B cell (primary cell): ENCODE measurements at regions not wholly inside any gene's neighbourhood (a gene's known extent, or its start where the extent isn't known, plus 50 kb on each side); places are given as distances from the start of the nearest gene placed in this dataset.

Experiments
- ATAC-seq: fragments of 200-7000 bp; cut with Tn5 transposase; one replicate; pipeline ENCODE4 v1.10.0; 2021; ENCODE audit warnings: low read depth, mild to moderate bottlenecking, moderate number of reproducible peaks, moderate library complexity
- CTCF ChIA-PET: fragments of 350-600 bp; sonication (Branson Sonifier 250); formaldehyde crosslinking; loops from one replicate; lab custom pipeline; 2021; ENCODE audit warnings: antibody characterized with exemption, inconsistent platforms; lab: Charles Lee
- POLR2A ChIA-PET: fragments of 350-600 bp; sonication (Branson Sonifier 250); formaldehyde crosslinking; loops from one replicate; lab custom pipeline; 2021; ENCODE audit warnings: antibody characterized with exemption; lab: Charles Lee
- DNase-seq: peaks from one replicate; pipeline ENCODE4 v3.0.0; 2013
- H2AFZ ChIP-seq: 2 replicates; pipeline ENCODE4 v1.6.1; 2012; ENCODE audit warnings: mild to moderate bottlenecking, low read depth, low read length; ENCODE audit not compliant: insufficient read depth, poor library complexity, severe bottlenecking
- H3K27ac ChIP-seq, 2 donors: 1 replicate in 1 of 2; 2 replicates in 1 of 2; pipeline ENCODE4 v1.5.1; 2012 to 2013; ENCODE audit warnings: low read length in 2 of 2, mild to moderate bottlenecking in 2 of 2, moderate library complexity in 1 of 2
- H3K27me3 ChIP-seq, 4 experiments: fragments of 200-600 bp in 1 of 4; sonication (generic) in 1 of 4; replicated peaks in 1 of 4; 1 replicate in 2 of 4; 2 replicates in 2 of 4; pipeline versions ENCODE4 v1.6.1 to v1.7.0; 2013 to 2016; ENCODE audit warnings: low read length in 3 of 4, mild to moderate bottlenecking in 2 of 4, mixed read lengths in 1 of 4, moderate library complexity in 1 of 4; ENCODE audit not compliant: insufficient read depth in 4 of 4, control insufficient read depth in 3 of 4; ENCODE audit errors: control extremely low read depth in 1 of 4
- H3K36me3 ChIP-seq, 2 experiments: replicated peaks in 1 of 2; 1 replicate in 1 of 2; 2 replicates in 1 of 2; pipeline versions ENCODE4 v1.6.1 to v1.7.1; 2013; ENCODE audit warnings: low read length in 1 of 2; ENCODE audit not compliant: insufficient read depth in 2 of 2, control insufficient read depth in 1 of 2; ENCODE audit errors: control extremely low read depth in 1 of 2, extremely low read depth in 1 of 2
- H3K4me1 ChIP-seq, 2 donors: fragments of 200-600 bp in 1 of 2; sonication (generic) in 1 of 2; 1 replicate in 1 of 2; 2 replicates in 1 of 2; pipeline versions ENCODE4 v1.5.1 to v1.6.1; 2013 to 2017; ENCODE audit warnings: low read length in 2 of 2; ENCODE audit not compliant: control insufficient read depth in 2 of 2, insufficient read depth in 2 of 2
- H3K4me2 ChIP-seq: replicated peaks from 2 replicates; pipeline ENCODE3; 2012; ENCODE audit warnings: mild to moderate bottlenecking, low read depth, low read length; ENCODE audit not compliant: poor library complexity, severe bottlenecking
- H3K4me3 ChIP-seq, 5 experiments: fragments of 200-600 bp in 1 of 5; sonication (generic) in 1 of 5; 1 replicate in 3 of 5; 2 replicates in 2 of 5; pipeline versions ENCODE4 v1.5.1 to v1.7.0; 2011 to 2016; ENCODE audit warnings: low read length in 4 of 5, mild to moderate bottlenecking in 4 of 5, low read depth in 2 of 5, control low read depth in 1 of 5, moderate library complexity in 1 of 5; ENCODE audit not compliant: insufficient read depth in 1 of 5; ENCODE audit errors: control extremely low read depth in 1 of 5, extremely low read depth in 1 of 5
- H3K79me2 ChIP-seq: fragments of 200-600 bp; sonication (generic); one replicate; pipeline ENCODE4 v1.6.0; 2016; ENCODE audit warnings: low read length; ENCODE audit not compliant: control insufficient read depth, insufficient read depth
- H3K9ac ChIP-seq: fragments of 200-600 bp; sonication (generic); 2 replicates; pipeline ENCODE4 v1.6.1; 2017; ENCODE audit warnings: mild to moderate bottlenecking, low read length, moderate library complexity
- H3K9me3 ChIP-seq, 3 donors: one replicate each; pipeline versions ENCODE4 v1.6.1 to v1.7.1; 2013; ENCODE audit warnings: low read length in 2 of 3; ENCODE audit not compliant: control insufficient read depth in 2 of 3, insufficient read depth in 1 of 3; ENCODE audit errors: control extremely low read depth in 1 of 3
- H4K20me1 ChIP-seq: 2 replicates; pipeline ENCODE4 v1.6.0; 2012; ENCODE audit warnings: mild to moderate bottlenecking, low read length; ENCODE audit not compliant: insufficient read depth, control insufficient read depth, poor library complexity, severe bottlenecking
- H3K27ac Mint-ChIP-seq: one replicate; pipeline ENCODE4 v1.8.0; 2021; ENCODE audit warnings: mixed read lengths
- H3K27me3 Mint-ChIP-seq: one replicate; pipeline ENCODE4 v1.8.0; 2021; ENCODE audit warnings: mixed read lengths
- H3K4me1 Mint-ChIP-seq: one replicate; pipeline ENCODE4 v1.8.0; 2021; ENCODE audit warnings: mixed read lengths
- H3K4me3 Mint-ChIP-seq: one replicate; pipeline ENCODE4 v1.8.0; 2021; ENCODE audit warnings: mixed read lengths
- H3K9me3 Mint-ChIP-seq: one replicate; pipeline ENCODE4 v1.8.0; 2022; ENCODE audit warnings: mixed read lengths; ENCODE audit not compliant: insufficient read depth
- CTCF ChIP-seq: fragments of 200-600 bp; IDR thresholded peaks from one replicate; pipeline ENCODE4 v1.8.0; 2022; ENCODE audit warnings: antibody characterized with exemption, mild to moderate bottlenecking
- EZH2 ChIP-seq: IDR thresholded peaks from 2 replicates; pipeline ENCODE4 v1.6.1; 2012; ENCODE audit warnings: borderline replicate concordance, low read depth, mild to moderate bottlenecking, moderate library complexity, low read length; ENCODE audit not compliant: insufficient read depth, poor library complexity, severe bottlenecking
- WGBS: methylation state at CpG from one replicate; pipeline ENCODE4 v1.1.5; 2013; ENCODE audit warnings: missing lambda C conversion rate; ENCODE audit not compliant: insufficient coverage; 5-methylcytosine and 5-hydroxymethylcytosine counted together
- intact Hi-C: fragments of 100-400 bp; cut with micrococcal nuclease; formaldehyde crosslinking; loops from one replicate; pipeline ENCODE4 v1.10.0; 2022

GRCh38 chr3:115380883-115381572 is 233.9 kb upstream of the ZBTB20 start:
- H3K4me3 ChIP-seq, result no peak overlapping the region
- H3K4me2 ChIP-seq, result no peak overlapping the region
- no peaks in the 10 kb centered on the region for H3K36me3 ChIP-seq
- CTCF ChIA-PET, result no interaction called here
- DNase-seq, result no peak
- H3K27ac Mint-ChIP-seq, result no peak overlapping the region
- intact Hi-C loops, result no loop called here
- no peaks in the 10 kb centered on the region for H3K4me1 Mint-ChIP-seq
- H3K4me1 ChIP-seq, result no peaks in the 10 kb centered on the region
- H3K9ac ChIP-seq, result no peak overlapping the region
- POLR2A ChIA-PET, result no interaction called here
- ATAC-seq, result no peak
- no peaks in the 10 kb centered on the region for H4K20me1 ChIP-seq
- H3K9me3 Mint-ChIP-seq, result no peaks in the 10 kb centered on the region
- H3K27me3 Mint-ChIP-seq, result no peaks in the 10 kb centered on the region
- no peak overlapping the region for H3K4me3 Mint-ChIP-seq
- TF ChIP-seq CTCF, result no peak
- TF ChIP-seq EZH2, result no peak
- no peak overlapping the region for H3K27ac ChIP-seq
- no peaks in the 10 kb centered on the region for H3K9me3 ChIP-seq
- no peak overlapping the region for H2AFZ ChIP-seq
- WGBS, result no CpG with 5 or more reads among the region's 3 CpGs
- no peaks in the 10 kb centered on the region for H3K79me2 ChIP-seq
- H3K27me3 ChIP-seq, result no peaks in the 10 kb centered on the region

GRCh38 chr3:115381573-115381912 is 234.5 kb upstream of the ZBTB20 start:
- TF ChIP-seq EZH2 (no peak), CTCF (no peak)
- H3K36me3 ChIP-seq, result no peaks in the 10 kb centered on the region
- Mint-ChIP-seq H3K9me3 (no peaks in the 10 kb centered on the region), H3K27ac (no peak overlapping the region), H3K4me3 (no peak overlapping the region), H3K4me1 (no peaks in the 10 kb centered on the region), H3K27me3 (no peaks in the 10 kb centered on the region)
- DNase-seq (no peak), ATAC-seq (no peak)
- H3K27ac ChIP-seq, result no peak overlapping the region
- H2AFZ ChIP-seq, result no peak overlapping the region
- H3K9me3 ChIP-seq, result no peaks in the 10 kb centered on the region
- 90% methylated on average over 5 of the region's 5 CpGs for WGBS
- intact Hi-C loops, result no loop called here
- H3K4me3 ChIP-seq, result no peak overlapping the region
- ChIA-PET POLR2A (no interaction called here), CTCF (no interaction called here)
- H3K9ac ChIP-seq, result no peak overlapping the region
- H3K79me2 ChIP-seq, result no peaks in the 10 kb centered on the region
- no peaks in the 10 kb centered on the region for H3K4me1 ChIP-seq
- no peaks in the 10 kb centered on the region for H4K20me1 ChIP-seq
- no peaks in the 10 kb centered on the region for H3K27me3 ChIP-seq
- H3K4me2 ChIP-seq, result no peak overlapping the region
